SK-N-SH treated with all-trans-retinoic acid at 6 μM for 48 hours (cell line): ENCODE measurements at regions not wholly inside any gene's neighbourhood (a gene's known extent, or its start where the extent isn't known, plus 50 kb on each side); places are given as distances from the start of the nearest gene placed in this dataset.

Experiments
- ATAC-seq: fragments of 200-7000 bp; cut with Tn5 transposase; 3 replicates; pipeline ENCODE4 v1.9.1; 2020; ENCODE audit warnings: mild to moderate bottlenecking, moderate library complexity
- ARNTL ChIP-seq: fragments of 450-650 bp; formaldehyde crosslinking; IDR thresholded peaks from 2 replicates; pipeline ENCODE4 v1.5.0; 2020; ENCODE audit warnings: low read depth, mild to moderate bottlenecking, moderate library complexity, borderline replicate concordance
- BACH2 ChIP-seq: fragments of 250-450 bp; sonication (Bioruptor Pico); IDR thresholded peaks from 2 replicates; pipeline ENCODE4 v1.9.0; 2021; ENCODE audit warnings: mild to moderate bottlenecking, borderline replicate concordance
- CREB5 ChIP-seq: fragments of 250-450 bp; sonication (Bioruptor Pico); IDR thresholded peaks from 2 replicates; pipeline ENCODE4 v1.5.1; 2020; ENCODE audit warnings: low read depth, mild to moderate bottlenecking, moderate library complexity
- CSDC2 ChIP-seq: fragments of 250-450 bp; sonication (Bioruptor Pico); IDR thresholded peaks from 2 replicates; pipeline ENCODE4 v1.5.0; 2020; ENCODE audit warnings: mild to moderate bottlenecking, moderate library complexity
- CSRNP3 ChIP-seq: fragments of 250-450 bp; sonication (Bioruptor Pico); IDR thresholded peaks from 2 replicates; pipeline ENCODE4 v1.5.1; 2021; ENCODE audit warnings: mild to moderate bottlenecking, moderate library complexity
- GLIS3 ChIP-seq: fragments of 250-450 bp; sonication (Bioruptor Pico); IDR thresholded peaks from 2 replicates; pipeline ENCODE4 v1.5.0; 2020; ENCODE audit warnings: mild to moderate bottlenecking, moderate library complexity
- ISL1 ChIP-seq: fragments of 250-450 bp; sonication (Bioruptor Pico); IDR thresholded peaks from 2 replicates; pipeline ENCODE4 v2.1.2; 2022; ENCODE audit warnings: mild to moderate bottlenecking, moderate library complexity
- OSR1 ChIP-seq: fragments of 250-450 bp; sonication (Bioruptor Pico); IDR thresholded peaks from 2 replicates; pipeline ENCODE4 v1.8.0; 2022; ENCODE audit warnings: moderate library complexity, mild to moderate bottlenecking, inconsistent platforms
- PATZ1 ChIP-seq: fragments of 250-450 bp; sonication (Bioruptor Pico); IDR thresholded peaks from 2 replicates; pipeline ENCODE4 v1.8.0; 2020; ENCODE audit warnings: mild to moderate bottlenecking, moderate library complexity, borderline replicate concordance
- POU6F1 ChIP-seq: fragments of 250-450 bp; sonication (Bioruptor Pico); IDR thresholded peaks from 2 replicates; pipeline ENCODE4 v1.8.0; 2021; ENCODE audit warnings: low read depth, mild to moderate bottlenecking, moderate library complexity, borderline replicate concordance
- PPARA ChIP-seq: fragments of 250-450 bp; sonication (Bioruptor Pico); IDR thresholded peaks from 2 replicates; pipeline ENCODE4 v1.5.0; 2020; ENCODE audit warnings: mild to moderate bottlenecking, borderline replicate concordance
- RARB ChIP-seq: fragments of 250-450 bp; sonication (Bioruptor Pico); IDR thresholded peaks from 2 replicates; pipeline ENCODE4 v1.8.0; 2021; ENCODE audit warnings: mild to moderate bottlenecking, moderate library complexity
- SNAI2 ChIP-seq: fragments of 250-450 bp; sonication (Bioruptor Pico); IDR thresholded peaks from 2 replicates; pipeline ENCODE4 v1.5.0; 2020; ENCODE audit warnings: mild to moderate bottlenecking, moderate library complexity
- TCF4 ChIP-seq: fragments of 250-450 bp; sonication (Bioruptor Pico); IDR thresholded peaks from 2 replicates; pipeline ENCODE4 v1.8.0; 2021; ENCODE audit warnings: mild to moderate bottlenecking, moderate library complexity, borderline replicate concordance
- TOX ChIP-seq: fragments of 250-450 bp; sonication (Bioruptor Pico); IDR thresholded peaks from 2 replicates; pipeline ENCODE4 v1.8.0; 2021; ENCODE audit warnings: mild to moderate bottlenecking, moderate library complexity, borderline replicate concordance
- TSHZ2 ChIP-seq: fragments of 250-450 bp; sonication (Bioruptor Pico); IDR thresholded peaks from 2 replicates; pipeline ENCODE4 v1.5.0; 2020; ENCODE audit warnings: mild to moderate bottlenecking, moderate library complexity
- ZFP3 ChIP-seq: fragments of 250-450 bp; sonication (Bioruptor Pico); IDR thresholded peaks from 2 replicates; pipeline ENCODE4 v1.5.0; 2020; ENCODE audit warnings: mild to moderate bottlenecking, moderate library complexity
- ZFP30 ChIP-seq: fragments of 450-650 bp; formaldehyde crosslinking; IDR thresholded peaks from 2 replicates; pipeline ENCODE4 v1.5.0; 2022; ENCODE audit warnings: mild to moderate bottlenecking, moderate library complexity
- ZNF565 ChIP-seq: fragments of 450-650 bp; formaldehyde crosslinking; conservative IDR thresholded peaks from 2 replicates; pipeline ENCODE4 v1.5.0; 2020; ENCODE audit warnings: low read depth, mild to moderate bottlenecking, moderate library complexity
- ZNF70 ChIP-seq: fragments of 450-650 bp; formaldehyde crosslinking; IDR thresholded peaks from 2 replicates; pipeline ENCODE4 v1.5.0; 2020; ENCODE audit warnings: mild to moderate bottlenecking, moderate library complexity
- ZNF8 ChIP-seq: fragments of 450-650 bp; formaldehyde crosslinking; IDR thresholded peaks from 2 replicates; pipeline ENCODE4 v1.5.0; 2020; ENCODE audit warnings: mild to moderate bottlenecking, moderate library complexity

- ATAC-seq = no peak
- TF ChIP-seq POU6F1 (no peak), TSHZ2 (CRISPR knock-in tag) (no peak), ISL1 (CRISPR knock-in tag) (no peak), TCF4 (CRISPR knock-in tag) (no peak), OSR1 (CRISPR knock-in tag) (no peak), ARNTL (CRISPR knock-in tag) (no peak), CREB5 (CRISPR knock-in tag) (no peak), CSRNP3 (CRISPR knock-in tag) (no peak), CSDC2 (CRISPR knock-in tag) (no peak), ZFP3 (no peak), BACH2 (no peak), ZFP30 (CRISPR knock-in tag) (no peak), RARB (CRISPR knock-in tag) (no peak), TOX (CRISPR knock-in tag) (no peak), PATZ1 (no peak), SNAI2 (CRISPR knock-in tag) (no peak), ZNF70 (CRISPR knock-in tag) (no peak)
These were observed 300.5 kb downstream of the IPO8 start for GRCh38 chr12:30395190-30395589.

GRCh38 chr12:30391766-30392366 lies 303.8 kb downstream of the IPO8 start:
- ATAC-seq = no peak

More at GRCh38 chr12:30391766-30392366, 303.8 kb downstream of the IPO8 start:
- TF ChIP-seq ZFP3 (no peak), TOX (CRISPR knock-in tag) (no peak), PPARA (no peak), ZNF565 (CRISPR knock-in tag) (no peak), TSHZ2 (CRISPR knock-in tag) (no peak), SNAI2 (CRISPR knock-in tag) (no peak), ISL1 (CRISPR knock-in tag) (no peak), RARB (CRISPR knock-in tag) (no peak), GLIS3 (no peak), ARNTL (CRISPR knock-in tag) (no peak), BACH2 (no peak), PATZ1 (no peak), CSRNP3 (CRISPR knock-in tag) (no peak), CREB5 (CRISPR knock-in tag) (no peak), ZNF70 (CRISPR knock-in tag) (no peak), ZNF8 (CRISPR knock-in tag) (no peak), OSR1 (CRISPR knock-in tag) (no peak)
